Upper lobe of right lung (tissue), 1 donor: ENCODE measurements at regions not wholly inside any gene's neighbourhood (a gene's known extent, or its start where the extent isn't known, plus 50 kb on each side); places are given as distances from the start of the nearest gene placed in this dataset.

Source experiments
- ATAC-seq: fragments of 200-7000 bp; cut with Tn5 transposase; one replicate; pipeline ENCODE4 v1.9.1; 2020; ENCODE audit warnings: mild to moderate bottlenecking, moderate library complexity
- DNase-seq: peaks from one replicate; pipeline ENCODE4 v3.0.0-alpha.2; 2020
- H3K27ac ChIP-seq: fragments of 200-600 bp; one replicate; pipeline ENCODE4 v1.8.0; 2022
- H3K27me3 ChIP-seq: fragments of 200-600 bp; one replicate; pipeline ENCODE4 v1.8.0; 2022; ENCODE audit warnings: mild to moderate bottlenecking
- H3K36me3 ChIP-seq: fragments of 200-600 bp; one replicate; pipeline ENCODE4 v1.8.0; 2022
- H3K4me1 ChIP-seq: fragments of 200-600 bp; one replicate; pipeline ENCODE4 v1.8.0; 2022
- H3K4me3 ChIP-seq: fragments of 200-600 bp; one replicate; pipeline ENCODE4 v1.8.0; 2022; ENCODE audit warnings: mild to moderate bottlenecking
- H3K9me3 ChIP-seq: fragments of 200-600 bp; one replicate; pipeline ENCODE4 v1.8.0; 2022
- CTCF ChIP-seq: fragments of 200-600 bp; IDR thresholded peaks from one replicate; pipeline ENCODE4 v1.8.0; 2022; ENCODE audit warnings: antibody characterized with exemption
- intact Hi-C: fragments of 100-400 bp; cut with DNase I; formaldehyde crosslinking; loops from one replicate; pipeline ENCODE4 v1.11.0; 2022
- donor health status: DM: no; HTN: yes; CAD: no; lungs with severe emphysema.

GRCh38 chr3:40766396-40766795 is 241.6 kb downstream of the ZNF621 start:
- no peak for TF ChIP-seq CTCF
- intact Hi-C loops = no loop called here
- no peaks in the 10 kb centered on the region for H3K27me3 ChIP-seq
- H3K9me3 ChIP-seq = no peaks in the 10 kb centered on the region
- ATAC-seq (no peak), DNase-seq (no peak)
- no peak overlapping the region for H3K4me3 ChIP-seq
- no peak overlapping the region for H3K27ac ChIP-seq
- H3K4me1 ChIP-seq = no peaks in the 10 kb centered on the region
- no peaks in the 10 kb centered on the region for H3K36me3 ChIP-seq

- Histone ChIP-seq H3K4me3 (no peak overlapping the region), H3K27ac (no peak overlapping the region), H3K27me3 (no peaks in the 10 kb centered on the region), H3K4me1 (no peaks in the 10 kb centered on the region), H3K36me3 (no peaks in the 10 kb centered on the region), H3K9me3 (no peaks in the 10 kb centered on the region)
- intact Hi-C loops = no loop called here
- ATAC-seq = no peak
- TF ChIP-seq CTCF = no peak
- no peak for DNase-seq
Observed at GRCh38 chr3:40768046-40768445, 243.3 kb downstream of the ZNF621 start.

- DNase-seq (no peak), ATAC-seq (no peak)
- intact Hi-C loops = no loop called here
- Histone ChIP-seq H3K4me3 (no peak overlapping the region), H3K9me3 (no peaks in the 10 kb centered on the region), H3K36me3 (no peaks in the 10 kb centered on the region), H3K4me1 (no peaks in the 10 kb centered on the region), H3K27me3 (no peaks in the 10 kb centered on the region), H3K27ac (no peak overlapping the region)
- no peak for TF ChIP-seq CTCF
Observed at GRCh38 chr3:40768536-40768935, 243.8 kb downstream of the ZNF621 start.

GRCh38 chr3:40770061-40770460 is 245.3 kb downstream of the ZNF621 start:
- no peaks in the 10 kb centered on the region for H3K4me1 ChIP-seq
- no peaks in the 10 kb centered on the region for H3K9me3 ChIP-seq
- H3K4me3 ChIP-seq = no peak overlapping the region
- TF ChIP-seq CTCF = no peak
- H3K27ac ChIP-seq = peak overlapping the region; percentile 30
- peak; percentile 61 for ATAC-seq
- intact Hi-C loops = no loop called here
- no peaks in the 10 kb centered on the region for H3K36me3 ChIP-seq
- H3K27me3 ChIP-seq = no peaks in the 10 kb centered on the region
- no peak for DNase-seq

GRCh38 chr3:40771112-40771511 is 246.4 kb downstream of the ZNF621 start:
- no peak for TF ChIP-seq CTCF
- intact Hi-C loops = no loop called here
- Histone ChIP-seq H3K27me3 (no peaks in the 10 kb centered on the region), H3K9me3 (no peaks in the 10 kb centered on the region), H3K36me3 (no peaks in the 10 kb centered on the region), H3K27ac (no peak overlapping the region), H3K4me1 (no peaks in the 10 kb centered on the region), H3K4me3 (no peak overlapping the region)
- ATAC-seq (no peak), DNase-seq (no peak)

- DNase-seq (no peak), ATAC-seq (no peak)
- no peaks in the 10 kb centered on the region for H3K36me3 ChIP-seq
- no peak overlapping the region for H3K4me3 ChIP-seq
- H3K4me1 ChIP-seq = peaks cover 17% of the 10 kb centered on the region
- no peak for TF ChIP-seq CTCF
- H3K27ac ChIP-seq = no peak overlapping the region
- no peaks in the 10 kb centered on the region for H3K9me3 ChIP-seq
- H3K27me3 ChIP-seq = no peaks in the 10 kb centered on the region
- intact Hi-C loops = no loop called here
Observed at GRCh38 chr3:40779039-40779438, 254.3 kb downstream of the ZNF621 start.
